Colonic mucosa (tissue), 4 donors: ENCODE measurements at regions not wholly inside any gene's neighbourhood (a gene's known extent, or its start where the extent isn't known, plus 50 kb on each side); places are given as distances from the start of the nearest gene placed in this dataset.

Experiments
- DNase-seq: peaks from one replicate; pipeline ENCODE4 v3.0.0-alpha.2; 2020
- H3K27ac ChIP-seq: fragments of 200-600 bp; one replicate; pipeline ENCODE4 v1.8.0; 2021
- H3K27me3 ChIP-seq: fragments of 200-600 bp; one replicate; pipeline ENCODE4 v1.8.0; 2021
- H3K36me3 ChIP-seq: fragments of 200-600 bp; one replicate; pipeline ENCODE4 v1.8.0; 2021
- H3K4me1 ChIP-seq: fragments of 200-600 bp; one replicate; pipeline ENCODE4 v1.8.0; 2021; ENCODE audit warnings: mild to moderate bottlenecking
- H3K4me3 ChIP-seq: fragments of 200-600 bp; one replicate; pipeline ENCODE4 v1.8.0; 2021
- H3K9ac ChIP-seq, 2 donors: one replicate each; pipeline ENCODE4 v1.7.0; 2013; ENCODE audit warnings: control low read depth in 2 of 2, low read depth in 2 of 2, low read length in 2 of 2
- H3K9me3 ChIP-seq: fragments of 200-600 bp; one replicate; pipeline ENCODE4 v1.8.0; 2021
- CTCF ChIP-seq: fragments of 200-600 bp; IDR thresholded peaks from one replicate; pipeline ENCODE4 v1.8.0; 2022; ENCODE audit warnings: antibody characterized with exemption, mild to moderate bottlenecking
- intact Hi-C: fragments of 100-400 bp; cut with DNase I; formaldehyde crosslinking; loops from one replicate; pipeline ENCODE4 v1.14.1; 2022
- donor health status: healthy.
- donor health status: DM: no; HTN: no; CAD: no.
- donor health status: DM: no; HTN: no; CAD: no.

DNA sequence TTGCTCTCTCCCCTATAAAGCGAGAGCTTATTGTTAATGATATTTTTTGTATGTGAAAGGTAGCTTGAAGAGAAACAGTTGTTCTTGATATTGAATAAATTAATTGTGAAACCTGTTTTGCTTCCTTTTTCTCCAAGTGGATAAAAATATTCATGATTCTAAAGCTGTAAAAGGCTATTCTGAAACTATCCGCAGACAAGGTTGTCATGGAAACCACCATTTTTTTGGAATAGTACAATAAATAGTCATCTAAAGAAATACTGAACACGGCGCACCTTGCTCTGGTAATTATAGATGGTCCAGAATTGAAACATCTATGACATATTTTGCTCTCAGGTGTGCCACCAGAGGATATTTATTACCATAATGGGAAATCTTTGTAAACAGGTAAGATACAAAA, 1103.0 kb upstream of the SLC39A10 start:
- Histone ChIP-seq H3K9ac (no peak overlapping the region), H3K27ac (no peak overlapping the region), H3K27me3 (no peaks in the 10 kb centered on the region), H3K4me1 (no peaks in the 10 kb centered on the region), H3K9me3 (no peaks in the 10 kb centered on the region), H3K4me3 (no peak overlapping the region), H3K36me3 (no peaks in the 10 kb centered on the region)
- no peak for TF ChIP-seq CTCF
- DNase-seq = no peak
- intact Hi-C loops = no loop called here

GRCh38 chr2:194550702-194551101, 1106.3 kb upstream of the SLC39A10 start:
- Histone ChIP-seq H3K9ac (no peak overlapping the region), H3K9me3 (no peaks in the 10 kb centered on the region), H3K27ac (no peak overlapping the region), H3K4me1 (no peaks in the 10 kb centered on the region), H3K4me3 (no peak overlapping the region), H3K36me3 (no peaks in the 10 kb centered on the region), H3K27me3 (no peaks in the 10 kb centered on the region)
- no peak for TF ChIP-seq CTCF
- intact Hi-C loops = no loop called here
- no peak for DNase-seq

DNA sequence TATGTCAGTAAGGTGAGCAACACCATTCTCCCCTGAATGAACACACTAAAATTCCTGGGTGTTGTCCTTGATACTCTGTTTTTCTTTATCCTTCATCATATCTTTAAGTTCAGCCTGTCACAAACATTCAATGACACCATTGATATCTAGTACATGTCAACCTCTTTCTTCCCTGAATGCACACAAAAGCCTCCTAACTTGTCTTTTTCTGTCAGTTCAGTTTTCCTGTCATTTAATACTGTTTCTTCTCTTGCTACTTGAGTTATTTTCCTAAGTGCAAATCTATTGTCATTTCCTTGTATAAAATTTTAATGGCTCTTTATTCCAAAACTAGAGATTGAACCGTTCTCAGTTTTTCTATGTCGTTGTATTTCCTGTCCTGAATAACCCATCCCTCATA, 1107.6 kb upstream of the SLC39A10 start:
- DNase-seq = no peak
- H3K9me3 ChIP-seq = no peaks in the 10 kb centered on the region
- intact Hi-C loops = no loop called here
- H3K4me1 ChIP-seq = no peaks in the 10 kb centered on the region
- no peaks in the 10 kb centered on the region for H3K36me3 ChIP-seq
- H3K27me3 ChIP-seq = no peaks in the 10 kb centered on the region
- no peak overlapping the region for H3K4me3 ChIP-seq
- no peak for TF ChIP-seq CTCF
- no peak overlapping the region for H3K9ac ChIP-seq
- no peak overlapping the region for H3K27ac ChIP-seq

GRCh38 chr2:194545978-194546377, 1111.0 kb upstream of the SLC39A10 start:
- Histone ChIP-seq H3K9ac (no peak overlapping the region), H3K4me3 (no peak overlapping the region), H3K4me1 (no peaks in the 10 kb centered on the region), H3K27ac (no peak overlapping the region), H3K36me3 (no peaks in the 10 kb centered on the region), H3K27me3 (no peaks in the 10 kb centered on the region), H3K9me3 (no peaks in the 10 kb centered on the region)
- intact Hi-C loops = no loop called here
- no peak for TF ChIP-seq CTCF
- DNase-seq = no peak

DNA sequence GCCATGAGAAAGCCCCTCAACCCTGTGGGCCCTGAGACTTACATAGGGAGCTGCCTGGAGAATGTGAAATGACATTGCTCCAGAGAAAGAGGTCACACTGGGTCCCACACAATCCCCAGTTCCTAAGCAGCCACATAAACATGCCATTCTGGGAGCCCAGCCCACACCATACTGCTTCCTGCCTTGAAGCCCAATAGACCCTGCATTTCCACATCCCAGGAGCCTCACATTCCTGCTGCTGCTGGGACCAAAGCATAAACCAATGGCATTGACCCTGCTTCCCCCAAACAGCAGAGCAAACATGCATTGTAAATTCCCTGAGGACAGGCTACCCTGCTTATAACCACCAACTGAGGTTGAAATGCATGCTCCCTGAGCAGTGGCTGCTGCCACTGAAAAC, 1117.6 kb upstream of the SLC39A10 start:
- DNase-seq = no peak
- Histone ChIP-seq H3K9me3 (no peaks in the 10 kb centered on the region), H3K4me1 (no peaks in the 10 kb centered on the region), H3K27ac (no peak overlapping the region), H3K9ac (no peak overlapping the region), H3K36me3 (no peaks in the 10 kb centered on the region), H3K4me3 (no peak overlapping the region), H3K27me3 (no peaks in the 10 kb centered on the region)
- intact Hi-C loops = no loop called here
- TF ChIP-seq CTCF = no peak

DNA sequence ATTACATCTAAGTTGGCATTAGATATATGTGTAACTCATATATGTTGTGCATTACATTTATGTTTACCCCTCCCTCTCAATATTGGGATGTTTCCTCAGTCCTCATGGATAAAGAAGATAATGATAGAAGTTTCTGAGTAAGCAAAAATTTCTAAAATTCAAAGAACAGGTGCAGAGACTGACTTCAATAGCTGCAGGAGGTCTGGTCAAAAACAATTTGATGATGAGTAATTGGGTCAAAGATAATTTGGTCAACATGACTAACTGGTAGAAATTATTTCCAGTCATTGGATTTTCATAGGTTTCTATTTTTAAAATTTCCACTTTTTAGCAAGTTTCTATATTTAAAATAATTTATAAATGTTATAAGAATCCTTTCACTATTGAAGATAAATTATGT, 1130.9 kb upstream of the SLC39A10 start:
- Histone ChIP-seq H3K27ac (no peak overlapping the region), H3K9ac (no peak overlapping the region), H3K4me3 (no peak overlapping the region), H3K9me3 (no peaks in the 10 kb centered on the region), H3K4me1 (no peaks in the 10 kb centered on the region), H3K27me3 (no peaks in the 10 kb centered on the region), H3K36me3 (no peaks in the 10 kb centered on the region)
- TF ChIP-seq CTCF = no peak
- no peak for DNase-seq
- intact Hi-C loops = no loop called here
